Stimulated activated CD8-positive, alpha-beta memory T cell treated with anti-CD3 and anti-CD28 coated beads, Interleukin-7, amount 100 ng/mL, for 48 hours (primary cell): ENCODE measurements at regions not wholly inside any gene's neighbourhood (a gene's known extent, or its start where the extent isn't known, plus 50 kb on each side); places are given as distances from the start of the nearest gene placed in this dataset.
"Not testable (repeated sequence)": the region's sequence is repeated elsewhere in the genome, so short reads cannot be mapped to it uniquely, and the experiment has no call there.

Source experiments
- DNase-seq, 2 donors: peaks; one replicate each; pipeline ENCODE4 v3.0.0-alpha.2; 2020; ENCODE audit warnings: low read depth in 1 of 2; ENCODE audit errors: extremely low read depth in 1 of 2

- no peak for DNase-seq
Measured at GRCh38 chr12:89073027-89073398, 279.3 kb downstream of the DUSP6 start.

GRCh38 chr12:89072294-89073026, 279.8 kb downstream of the DUSP6 start:
- DNase-seq = no peak

- DNase-seq = peak in 1 of 2 donors; percentile 57
Measured at GRCh38 chr12:89070603-89071002, 281.7 kb downstream of the DUSP6 start.

GRCh38 chr12:89069431-89069830, 282.9 kb downstream of the DUSP6 start:
- DNase-seq = no peak

- no peak for DNase-seq
Measured at GRCh38 chr12:89067421-89068187, 284.7 kb downstream of the DUSP6 start.

- no peak for DNase-seq
Measured at GRCh38 chr12:89064780-89065179, 287.5 kb downstream of the DUSP6 start.

GRCh38 chr12:89064151-89064550, 288.1 kb downstream of the DUSP6 start:
- DNase-seq = no peak

- DNase-seq = no peak
Measured at GRCh38 chr12:89062996-89063395, 289.3 kb downstream of the DUSP6 start.

GRCh38 chr12:89059721-89060541, 292.4 kb downstream of the DUSP6 start:
- DNase-seq = no peak

GRCh38 chr12:89059056-89059455, 293.2 kb downstream of the DUSP6 start:
- DNase-seq = no peak

- no peak for DNase-seq
Measured at GRCh38 chr12:89058402-89058801, 293.9 kb downstream of the DUSP6 start.

- DNase-seq = not testable (repeated sequence)
Measured at GRCh38 chr12:89053817-89054216, 298.5 kb downstream of the DUSP6 start.

- DNase-seq = no peak
Measured at GRCh38 chr12:89051065-89051677, 301.1 kb downstream of the DUSP6 start.

- no peak for DNase-seq
Measured at GRCh38 chr12:89047856-89048418, 304.4 kb downstream of the DUSP6 start.

- no peak for DNase-seq
Measured at GRCh38 chr12:89041078-89041477, 311.2 kb downstream of the DUSP6 start.

- peak; percentile 64 to 91 for DNase-seq
Measured at GRCh38 chr12:89040146-89040964, 311.9 kb downstream of the DUSP6 start.

GRCh38 chr12:89038831-89039512, 313.3 kb downstream of the DUSP6 start:
- peak in 1 of 2 donors; percentile 52 for DNase-seq

- DNase-seq = no peak
Measured at GRCh38 chr12:89033062-89033461, 319.2 kb downstream of the DUSP6 start.

- no peak for DNase-seq
Measured at GRCh38 chr12:89029961-89030360, 322.3 kb downstream of the DUSP6 start.
